IPS DF 6.9 (cell line): ENCODE measurements at regions not wholly inside any gene's neighbourhood (a gene's known extent, or its start where the extent isn't known, plus 50 kb on each side); places are given as distances from the start of the nearest gene placed in this dataset.
A peak's percentile ranks its signal among the peaks of the same experiment; 100 is the strongest.

ENCODE experiments used
- DNase-seq: peaks from one replicate; pipeline ENCODE4 v3.0.0-alpha.2; 2013; ENCODE audit warnings: low read depth, low spot score
- H3K27ac ChIP-seq: one replicate; pipeline ENCODE4 v1.5.1; 2013; ENCODE audit warnings: low read length, control low read depth
- H3K27me3 ChIP-seq: 2 replicates; pipeline ENCODE4 v1.6.1; 2013; ENCODE audit warnings: mild to moderate bottlenecking, low read length; ENCODE audit not compliant: control insufficient read depth, insufficient read depth
- H3K36me3 ChIP-seq: 2 replicates; pipeline ENCODE4 v1.6.1; 2013; ENCODE audit warnings: low read length; ENCODE audit not compliant: control insufficient read depth, insufficient read depth
- H3K4me1 ChIP-seq: 2 replicates; pipeline ENCODE4 v1.6.1; 2013; ENCODE audit warnings: low read length; ENCODE audit not compliant: control insufficient read depth, insufficient read depth
- H3K4me3 ChIP-seq: 2 replicates; pipeline ENCODE4 v1.5.1; 2013; ENCODE audit warnings: mild to moderate bottlenecking, low read length
- H3K9me3 ChIP-seq: 2 replicates; pipeline ENCODE4 v1.6.1; 2013; ENCODE audit warnings: low read length, inconsistent platforms; ENCODE audit not compliant: control insufficient read depth, insufficient read depth
- WGBS: extraction: QIAGEN DNeasy Blood & Tissue Kit; methylation state at CpG from one replicate; pipeline ENCODE4 v1.1.7; 2013; ENCODE audit warnings: mixed read lengths, missing lambda C conversion rate; ENCODE audit not compliant: insufficient read length, insufficient coverage; 5-methylcytosine and 5-hydroxymethylcytosine counted together

GRCh38 chr3:14273901-14274611 is 95.4 kb downstream of the LSM3 start:
- no peak for DNase-seq
- H3K27me3 ChIP-seq = no peaks in the 10 kb centered on the region
- H3K4me1 ChIP-seq = peaks cover 4% of the 10 kb centered on the region; the same call in 1 of the 2 replicates
- H3K36me3 ChIP-seq = no peaks in the 10 kb centered on the region
- H3K9me3 ChIP-seq = no peaks in the 10 kb centered on the region
- WGBS = no CpG with 5 or more reads among the region's 9 CpGs
- H3K4me3 ChIP-seq = no peak overlapping the region
- H3K27ac ChIP-seq = no peak overlapping the region

- Histone ChIP-seq H3K4me3 (no peak overlapping the region), H3K4me1 (peaks cover 7% of the 10 kb centered on the region), H3K27me3 (no peaks in the 10 kb centered on the region), H3K27ac (no peak overlapping the region), H3K36me3 (no peaks in the 10 kb centered on the region), H3K9me3 (no peaks in the 10 kb centered on the region)
- WGBS = no CpG with 5 or more reads among the region's 6 CpGs
- DNase-seq = no peak
Observed at GRCh38 chr3:14274612-14274936, 96.0 kb downstream of the LSM3 start.

- Histone ChIP-seq H3K27ac (no peak overlapping the region), H3K27me3 (no peaks in the 10 kb centered on the region), H3K4me3 (no peak overlapping the region), H3K9me3 (no peaks in the 10 kb centered on the region), H3K4me1 (peaks cover 7% of the 10 kb centered on the region), H3K36me3 (no peaks in the 10 kb centered on the region)
- no CpG with 5 or more reads among the region's 8 CpGs for WGBS
- DNase-seq = peak; percentile 61
Observed at GRCh38 chr3:14274999-14275961, 96.7 kb downstream of the LSM3 start.

DNA sequence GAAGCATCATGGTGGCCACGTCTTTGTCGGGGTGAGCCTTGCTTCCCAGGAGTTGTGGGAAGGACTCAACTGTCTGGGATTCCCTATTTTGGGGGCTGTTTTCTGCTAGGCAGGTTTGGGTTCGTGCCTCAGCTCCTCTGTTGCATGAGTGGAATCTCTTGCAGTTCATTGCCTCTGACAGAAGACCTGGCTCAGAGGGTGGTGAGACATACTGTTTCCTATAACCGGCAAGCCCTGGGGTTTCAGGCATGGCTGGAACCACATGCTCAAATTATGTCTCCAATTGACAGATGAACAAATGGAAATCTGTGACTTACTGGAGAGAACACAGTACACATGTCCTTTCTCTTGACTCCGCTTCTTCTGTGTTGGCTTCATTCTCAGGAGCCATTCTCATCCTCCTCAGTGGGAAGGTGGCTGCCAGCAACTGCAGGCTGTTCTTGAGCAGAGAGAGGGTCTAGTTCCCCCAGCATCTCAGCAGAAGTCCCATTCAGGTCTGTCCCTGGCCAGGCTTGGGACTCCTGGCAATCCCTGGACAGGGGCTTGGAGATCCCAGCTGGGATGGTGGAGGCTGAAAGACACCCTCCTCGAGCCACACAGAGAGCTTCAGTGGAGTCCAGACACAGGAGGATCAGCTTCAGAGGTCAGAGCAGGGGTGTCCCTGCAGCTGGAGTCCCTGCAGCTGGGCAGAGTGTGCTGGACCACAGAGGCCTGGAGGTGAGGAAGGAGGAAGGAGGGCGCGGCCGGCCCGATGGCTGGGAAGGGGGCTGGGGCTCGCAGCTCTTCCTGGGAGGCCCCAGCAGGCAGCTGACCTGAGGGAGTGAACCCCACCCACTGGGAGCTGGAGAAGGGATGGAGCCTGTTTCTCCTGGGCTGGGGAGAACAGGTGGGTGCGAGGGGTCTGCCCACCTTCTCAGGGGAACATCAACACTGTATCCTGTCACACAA is 97.6 kb downstream of the LSM3 start:
- no CpG with 5 or more reads among the region's 12 CpGs for WGBS
- no peaks in the 10 kb centered on the region for H3K27me3 ChIP-seq
- no peak overlapping the region for H3K4me3 ChIP-seq
- no peaks in the 10 kb centered on the region for H3K36me3 ChIP-seq
- H3K27ac ChIP-seq = no peak overlapping the region
- DNase-seq = no peak
- peaks cover 7% of the 10 kb centered on the region for H3K4me1 ChIP-seq
- no peaks in the 10 kb centered on the region for H3K9me3 ChIP-seq

- DNase-seq = no peak
- H3K4me3 ChIP-seq = no peak overlapping the region
- WGBS = no CpG with 5 or more reads among the region's 5 CpGs
- H3K27me3 ChIP-seq = no peaks in the 10 kb centered on the region
- H3K27ac ChIP-seq = no peak overlapping the region
- no peaks in the 10 kb centered on the region for H3K9me3 ChIP-seq
- no peaks in the 10 kb centered on the region for H3K36me3 ChIP-seq
- H3K4me1 ChIP-seq = peaks cover 7% of the 10 kb centered on the region
Observed at GRCh38 chr3:14277557-14277956, 98.9 kb downstream of the LSM3 start.

GRCh38 chr3:14278265-14278798 is 99.7 kb downstream of the LSM3 start:
- Histone ChIP-seq H3K36me3 (no peaks in the 10 kb centered on the region), H3K27me3 (no peaks in the 10 kb centered on the region), H3K4me1 (peaks cover 7% of the 10 kb centered on the region), H3K9me3 (no peaks in the 10 kb centered on the region), H3K27ac (no peak overlapping the region), H3K4me3 (no peak overlapping the region)
- DNase-seq = no peak
- WGBS = no CpG with 5 or more reads among the region's 7 CpGs

GRCh38 chr3:14278799-14279625 is 100.4 kb downstream of the LSM3 start:
- DNase-seq = no peak
- Histone ChIP-seq H3K4me1 (peaks cover 7% of the 10 kb centered on the region), H3K36me3 (no peaks in the 10 kb centered on the region), H3K27me3 (no peaks in the 10 kb centered on the region), H3K4me3 (no peak overlapping the region), H3K27ac (no peak overlapping the region), H3K9me3 (no peaks in the 10 kb centered on the region)
- WGBS = no CpG with 5 or more reads among the region's 13 CpGs

DNA sequence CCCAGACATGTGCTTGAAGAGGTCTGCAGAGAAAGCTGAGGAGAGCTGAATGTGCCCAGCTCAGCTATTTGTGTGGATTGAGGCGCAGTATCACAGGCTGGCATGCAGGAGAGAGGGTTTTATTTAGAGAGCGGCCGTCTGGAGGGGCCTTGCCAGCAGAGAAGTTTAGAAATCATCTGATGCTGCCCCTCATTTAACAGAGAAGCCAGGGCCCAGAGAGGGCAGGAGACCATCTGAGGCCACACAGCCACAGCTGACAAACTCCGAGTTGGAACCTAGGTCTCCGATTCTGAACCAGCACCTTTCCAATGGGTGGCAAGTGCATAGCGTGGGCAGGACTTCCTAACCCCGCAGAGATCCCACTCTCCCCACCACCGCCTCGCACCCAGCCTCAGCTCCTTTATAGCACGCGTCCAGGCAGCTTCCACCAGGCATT is 101.0 kb downstream of the LSM3 start:
- Histone ChIP-seq H3K36me3 (no peaks in the 10 kb centered on the region), H3K4me3 (no peak overlapping the region), H3K27ac (no peak overlapping the region), H3K9me3 (no peaks in the 10 kb centered on the region), H3K4me1 (peaks cover 7% of the 10 kb centered on the region), H3K27me3 (no peaks in the 10 kb centered on the region)
- no peak for DNase-seq
- no CpG with 5 or more reads among the region's 11 CpGs for WGBS

DNA sequence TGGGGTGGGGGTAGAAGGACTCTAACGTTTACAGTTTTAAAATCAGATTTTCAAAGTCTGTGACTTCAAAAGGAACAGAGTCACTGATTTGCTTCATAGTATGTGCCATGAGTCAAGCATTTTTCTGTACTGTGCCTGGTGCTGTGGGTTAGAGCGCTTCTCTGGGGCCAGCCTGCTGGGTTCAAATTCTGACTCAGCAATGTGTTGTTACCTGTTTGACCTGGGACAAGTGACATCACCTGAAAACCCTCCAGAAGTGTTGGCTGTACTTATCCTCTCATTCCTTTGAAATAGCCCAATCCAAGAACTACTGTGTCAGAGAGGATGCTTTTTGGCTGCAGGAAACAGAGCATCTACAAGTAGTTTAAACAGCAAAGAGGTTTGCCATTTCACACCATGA is 101.7 kb downstream of the LSM3 start:
- no peak overlapping the region for H3K4me3 ChIP-seq
- no peaks in the 10 kb centered on the region for H3K27me3 ChIP-seq
- WGBS = no CpG with 5 or more reads among the region's 2 CpGs
- no peak overlapping the region for H3K27ac ChIP-seq
- no peak for DNase-seq
- H3K36me3 ChIP-seq = no peaks in the 10 kb centered on the region
- no peaks in the 10 kb centered on the region for H3K9me3 ChIP-seq
- peaks cover 7% of the 10 kb centered on the region for H3K4me1 ChIP-seq
